DND-41 (cell line): ENCODE measurements at regions not wholly inside any gene's neighbourhood (a gene's known extent, or its start where the extent isn't known, plus 50 kb on each side); places are given as distances from the start of the nearest gene placed in this dataset.

Experiments
- ATAC-seq: fragments of 200-7000 bp; cut with Tn5 transposase; 3 replicates; pipeline ENCODE4 v1.9.1; 2021; ENCODE audit warnings: low read depth; ENCODE audit not compliant: insufficient read depth
- DNase-seq: peaks from one replicate; pipeline ENCODE4 v3.0.0-alpha.2; 2020
- H2AFZ ChIP-seq: 2 replicates; pipeline ENCODE4 v1.6.0; 2012; ENCODE audit warnings: low read depth, low read length
- H3K27ac ChIP-seq: 2 replicates; pipeline ENCODE4 v1.5.1; 2012; ENCODE audit warnings: low read length, inconsistent platforms
- H3K27me3 ChIP-seq: fragments of 200-600 bp; sonication (generic); 2 replicates; pipeline ENCODE4 v1.6.0; 2012; ENCODE audit warnings: low read length, mild to moderate bottlenecking, inconsistent platforms; ENCODE audit not compliant: insufficient read depth, poor library complexity
- H3K36me3 ChIP-seq: 2 replicates; pipeline ENCODE4 v1.5.1; 2012; ENCODE audit warnings: low read length, inconsistent platforms; ENCODE audit not compliant: insufficient read depth
- H3K4me1 ChIP-seq: 2 replicates; pipeline ENCODE4 v1.5.1; 2012; ENCODE audit warnings: mild to moderate bottlenecking, low read length; ENCODE audit not compliant: insufficient read depth
- H3K4me2 ChIP-seq: 2 replicates; pipeline ENCODE4 v1.6.0; 2012; ENCODE audit warnings: mild to moderate bottlenecking, moderate library complexity, low read length, inconsistent platforms; ENCODE audit not compliant: insufficient read depth
- H3K4me3 ChIP-seq, 2 experiments: fragments of 200-600 bp in 1 of 2; shearing (Covaris generic) in 1 of 2; 2 replicates each; pipeline ENCODE4 v1.5.1; 2012 to 2016; ENCODE audit warnings: inconsistent platforms in 2 of 2, low read length in 2 of 2, mild to moderate bottlenecking in 2 of 2, low read depth in 1 of 2, moderate library complexity in 1 of 2
- H3K79me2 ChIP-seq: 2 replicates; pipeline ENCODE4 v1.6.0; 2012; ENCODE audit warnings: low read length, inconsistent platforms; ENCODE audit not compliant: insufficient read depth
- H3K9ac ChIP-seq: 2 replicates; pipeline ENCODE4 v1.6.0; 2012; ENCODE audit warnings: low read depth, mild to moderate bottlenecking, inconsistent platforms, low read length, moderate library complexity
- H3K9me3 ChIP-seq: 2 replicates; pipeline ENCODE4 v1.5.1; 2012; ENCODE audit warnings: low read length, moderate library complexity, mild to moderate bottlenecking, inconsistent platforms; ENCODE audit not compliant: insufficient read depth, severe bottlenecking
- H4K20me1 ChIP-seq: 2 replicates; pipeline ENCODE4 v1.6.0; 2012; ENCODE audit warnings: low read length; ENCODE audit not compliant: insufficient read depth
- EZH2 ChIP-seq: IDR thresholded peaks from 3 replicates; pipeline ENCODE4 v1.6.1; 2012; ENCODE audit warnings: borderline replicate concordance, low read depth, mild to moderate bottlenecking, moderate library complexity, low read length, inconsistent platforms; ENCODE audit not compliant: severe bottlenecking
- TF ChIP-seq, protein P1 (sequence below): IDR thresholded peaks from 2 replicates; pipeline ENCODE4 v1.5.1; 2012; ENCODE audit warnings: borderline replicate concordance, low read length, moderate library complexity, mild to moderate bottlenecking; ENCODE audit not compliant: poor library complexity, severe bottlenecking; ENCODE audit errors: extremely low read depth

DNA sequence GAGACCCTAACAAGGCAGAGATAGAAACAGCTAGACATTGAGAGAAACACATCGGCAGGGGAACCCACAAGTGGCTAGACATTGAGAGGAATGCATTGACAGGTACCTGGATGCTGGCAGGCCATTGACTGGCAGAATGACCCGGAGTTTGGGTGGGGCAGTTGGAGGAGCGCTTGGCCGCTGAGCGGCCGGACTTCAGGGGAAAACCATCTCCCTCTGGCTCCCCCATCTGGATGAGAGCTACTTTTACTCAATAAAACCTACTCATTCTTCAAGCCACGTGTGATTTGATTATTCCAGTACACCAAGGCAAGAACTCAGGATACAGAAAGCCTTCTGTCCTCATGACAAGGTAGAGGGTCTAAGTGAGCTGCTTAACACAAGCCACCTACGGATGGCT lies 473.4 kb downstream of the SLITRK5 start:
- Histone ChIP-seq H3K27ac (no peak overlapping the region), H3K27me3 (no peaks in the 10 kb centered on the region), H3K9me3 (peaks cover 3% of the 10 kb centered on the region), H3K79me2 (no peaks in the 10 kb centered on the region), H3K4me1 (no peaks in the 10 kb centered on the region), H3K9ac (no peak overlapping the region), H3K4me3 (no peak overlapping the region), H3K36me3 (no peaks in the 10 kb centered on the region), H2AFZ (no peak overlapping the region), H4K20me1 (no peaks in the 10 kb centered on the region), H3K4me2 (no peak overlapping the region)
- DNase-seq (no peak), ATAC-seq (no peak)
- TF ChIP-seq, protein P1, sequence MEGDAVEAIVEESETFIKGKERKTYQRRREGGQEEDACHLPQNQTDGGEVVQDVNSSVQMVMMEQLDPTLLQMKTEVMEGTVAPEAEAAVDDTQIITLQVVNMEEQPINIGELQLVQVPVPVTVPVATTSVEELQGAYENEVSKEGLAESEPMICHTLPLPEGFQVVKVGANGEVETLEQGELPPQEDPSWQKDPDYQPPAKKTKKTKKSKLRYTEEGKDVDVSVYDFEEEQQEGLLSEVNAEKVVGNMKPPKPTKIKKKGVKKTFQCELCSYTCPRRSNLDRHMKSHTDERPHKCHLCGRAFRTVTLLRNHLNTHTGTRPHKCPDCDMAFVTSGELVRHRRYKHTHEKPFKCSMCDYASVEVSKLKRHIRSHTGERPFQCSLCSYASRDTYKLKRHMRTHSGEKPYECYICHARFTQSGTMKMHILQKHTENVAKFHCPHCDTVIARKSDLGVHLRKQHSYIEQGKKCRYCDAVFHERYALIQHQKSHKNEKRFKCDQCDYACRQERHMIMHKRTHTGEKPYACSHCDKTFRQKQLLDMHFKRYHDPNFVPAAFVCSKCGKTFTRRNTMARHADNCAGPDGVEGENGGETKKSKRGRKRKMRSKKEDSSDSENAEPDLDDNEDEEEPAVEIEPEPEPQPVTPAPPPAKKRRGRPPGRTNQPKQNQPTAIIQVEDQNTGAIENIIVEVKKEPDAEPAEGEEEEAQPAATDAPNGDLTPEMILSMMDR, result no peak
- no peak for TF ChIP-seq EZH2

DNA sequence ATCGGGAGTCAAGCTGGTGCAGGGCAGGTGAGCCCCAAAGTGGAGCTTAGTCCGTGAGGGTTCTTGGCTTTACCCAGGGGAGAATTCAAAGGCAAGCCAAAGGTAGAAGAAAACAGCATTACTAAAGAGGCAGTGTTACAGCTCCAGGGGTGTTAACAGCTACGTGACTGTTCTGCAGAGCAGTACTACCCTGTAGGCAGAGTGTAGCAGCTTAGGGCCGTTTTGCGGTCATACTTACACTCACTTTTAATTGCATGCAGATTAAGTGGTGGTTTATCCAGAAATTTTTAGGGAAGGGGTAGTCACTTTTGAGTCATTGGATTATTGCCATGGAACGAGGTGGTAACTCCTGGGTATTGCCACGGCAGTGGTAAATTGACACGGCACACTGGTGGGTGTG lies 482.2 kb downstream of the SLITRK5 start:
- Histone ChIP-seq H3K27ac (no peak overlapping the region), H3K4me2 (no peak overlapping the region), H3K79me2 (no peaks in the 10 kb centered on the region), H3K4me1 (no peaks in the 10 kb centered on the region), H2AFZ (no peak overlapping the region), H4K20me1 (no peaks in the 10 kb centered on the region), H3K36me3 (no peaks in the 10 kb centered on the region), H3K9ac (no peak overlapping the region), H3K9me3 (no peaks in the 10 kb centered on the region), H3K4me3 (no peak overlapping the region), H3K27me3 (no peaks in the 10 kb centered on the region)
- DNase-seq, result no peak
- TF ChIP-seq EZH2, result no peak
- TF ChIP-seq, protein P1, result no peak
- no peak for ATAC-seq

DNA sequence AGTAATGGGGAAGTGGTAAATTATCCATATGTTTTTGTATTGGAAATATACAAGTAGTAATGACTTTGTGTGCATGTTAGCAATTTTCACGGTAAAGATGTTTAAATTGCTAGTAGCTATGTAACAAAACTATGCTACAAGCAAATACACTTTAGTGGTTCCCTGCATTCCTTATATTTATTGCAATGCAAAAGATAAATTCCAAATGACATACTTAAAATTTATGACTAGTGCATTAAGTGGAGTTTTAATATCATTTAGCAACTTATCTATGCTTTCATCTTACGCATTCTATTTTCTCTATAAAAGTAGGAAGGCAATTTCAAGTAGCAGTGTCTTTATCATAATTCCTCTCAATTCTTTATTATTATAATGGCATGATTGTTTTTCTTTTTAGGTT lies 482.8 kb downstream of the SLITRK5 start:
- DNase-seq, result no peak
- no peak for ATAC-seq
- Histone ChIP-seq H3K4me1 (no peaks in the 10 kb centered on the region), H3K27ac (no peak overlapping the region), H3K4me2 (no peak overlapping the region), H3K9me3 (no peaks in the 10 kb centered on the region), H4K20me1 (no peaks in the 10 kb centered on the region), H3K36me3 (no peaks in the 10 kb centered on the region), H3K27me3 (no peaks in the 10 kb centered on the region), H2AFZ (no peak overlapping the region), H3K4me3 (no peak overlapping the region), H3K9ac (no peak overlapping the region), H3K79me2 (no peaks in the 10 kb centered on the region)
- TF ChIP-seq, protein P1, result no peak
- no peak for TF ChIP-seq EZH2
